Lower lobe of right lung (tissue), 2 donors: ENCODE measurements at regions not wholly inside any gene's neighbourhood (a gene's known extent, or its start where the extent isn't known, plus 50 kb on each side); places are given as distances from the start of the nearest gene placed in this dataset.
"Not testable (repeated sequence)": the region's sequence is repeated elsewhere in the genome, so short reads cannot be mapped to it uniquely, and the experiment has no call there.

Source experiments
- ATAC-seq, 2 donors: fragments of 200-7000 bp; cut with Tn5 transposase; one replicate each; pipeline ENCODE4 v1.9.1; 2020 to 2022; ENCODE audit warnings: mild to moderate bottlenecking in 2 of 2, moderate library complexity in 2 of 2
- DNase-seq: peaks from one replicate; pipeline ENCODE4 v3.0.0-alpha.2; 2020
- H3K27ac ChIP-seq: fragments of 200-600 bp; one replicate; pipeline ENCODE4 v1.8.0; 2022
- H3K27me3 ChIP-seq: fragments of 200-600 bp; one replicate; pipeline ENCODE4 v1.8.0; 2022; ENCODE audit warnings: low read depth
- H3K36me3 ChIP-seq: fragments of 200-600 bp; one replicate; pipeline ENCODE4 v1.8.0; 2022; ENCODE audit warnings: mild to moderate bottlenecking
- H3K4me1 ChIP-seq: fragments of 200-600 bp; one replicate; pipeline ENCODE4 v1.8.0; 2022
- H3K4me3 ChIP-seq: fragments of 200-600 bp; one replicate; pipeline ENCODE4 v1.8.0; 2022; ENCODE audit warnings: mild to moderate bottlenecking
- H3K9me3 ChIP-seq: fragments of 200-600 bp; one replicate; pipeline ENCODE4 v1.8.0; 2022
- CTCF ChIP-seq: fragments of 200-600 bp; IDR thresholded peaks from one replicate; pipeline ENCODE4 v1.8.0; 2022; ENCODE audit warnings: antibody characterized with exemption, mild to moderate bottlenecking
- intact Hi-C: fragments of 100-400 bp; cut with DNase I; formaldehyde crosslinking; loops from one replicate; pipeline ENCODE4 v1.11.0; 2022
- donor health status: DM: no; HTN: yes; CAD: no; lungs with severe emphysema.

- intact Hi-C loops = no loop called here
- no peak overlapping the region for H3K27ac ChIP-seq
- H3K4me1 ChIP-seq = no peaks in the 10 kb centered on the region
- no peaks in the 10 kb centered on the region for H3K36me3 ChIP-seq
- no peak for DNase-seq
- TF ChIP-seq CTCF = no peak
- H3K9me3 ChIP-seq = no peaks in the 10 kb centered on the region
- H3K4me3 ChIP-seq = no peak overlapping the region
- ATAC-seq = no peak
- H3K27me3 ChIP-seq = no peaks in the 10 kb centered on the region
These were observed 232.1 kb upstream of the PIK3R1 start for GRCh38 chr5:67983251-67984110.

- H3K27me3 ChIP-seq, H3K4me3 ChIP-seq, DNase-seq, H3K27ac ChIP-seq, ATAC-seq, intact Hi-C loops, H3K4me1 ChIP-seq, H3K36me3 ChIP-seq, H3K9me3 ChIP-seq: not testable (repeated sequence)
These were observed 233.4 kb upstream of the PIK3R1 start for GRCh38 chr5:67982160-67982559.

GRCh38 chr5:67978171-67978570 is 237.4 kb upstream of the PIK3R1 start:
- ATAC-seq (no peak), DNase-seq (no peak)
- Histone ChIP-seq H3K27me3 (no peaks in the 10 kb centered on the region), H3K4me3 (no peak overlapping the region), H3K27ac (no peak overlapping the region), H3K36me3 (no peaks in the 10 kb centered on the region), H3K4me1 (peaks cover 7% of the 10 kb centered on the region), H3K9me3 (no peaks in the 10 kb centered on the region)
- intact Hi-C loops = no loop called here
- TF ChIP-seq CTCF = no peak

- intact Hi-C loops = no loop called here
- no peaks in the 10 kb centered on the region for H3K36me3 ChIP-seq
- H3K9me3 ChIP-seq = no peaks in the 10 kb centered on the region
- peaks cover 13% of the 10 kb centered on the region for H3K4me1 ChIP-seq
- H3K27me3 ChIP-seq = no peaks in the 10 kb centered on the region
- H3K4me3 ChIP-seq = no peak overlapping the region
- ATAC-seq (no peak), DNase-seq (no peak)
- TF ChIP-seq CTCF = no peak
- no peak overlapping the region for H3K27ac ChIP-seq
These were observed 238.5 kb upstream of the PIK3R1 start for GRCh38 chr5:67976891-67977601.

GRCh38 chr5:67976181-67976580 is 239.4 kb upstream of the PIK3R1 start:
- Histone ChIP-seq H3K9me3 (no peaks in the 10 kb centered on the region), H3K27ac (no peak overlapping the region), H3K36me3 (no peaks in the 10 kb centered on the region), H3K27me3 (no peaks in the 10 kb centered on the region), H3K4me3 (no peak overlapping the region), H3K4me1 (peaks cover 22% of the 10 kb centered on the region)
- intact Hi-C loops = no loop called here
- no peak for TF ChIP-seq CTCF
- DNase-seq (no peak), ATAC-seq (no peak)

GRCh38 chr5:67974471-67974870 is 241.1 kb upstream of the PIK3R1 start:
- no peak overlapping the region for H3K4me3 ChIP-seq
- peaks cover 30% of the 10 kb centered on the region for H3K4me1 ChIP-seq
- TF ChIP-seq CTCF = no peak
- DNase-seq (no peak), ATAC-seq (no peak)
- H3K27me3 ChIP-seq = no peaks in the 10 kb centered on the region
- no peak overlapping the region for H3K27ac ChIP-seq
- H3K9me3 ChIP-seq = no peaks in the 10 kb centered on the region
- intact Hi-C loops = no loop called here
- H3K36me3 ChIP-seq = no peaks in the 10 kb centered on the region
